ENCODE measurements at regions not wholly inside any gene's neighbourhood (a gene's known extent, or its start where the extent isn't known, plus 50 kb on each side); places are given as distances from the start of the nearest gene placed in this dataset.

- TF ChIP-seq, protein P1, sequence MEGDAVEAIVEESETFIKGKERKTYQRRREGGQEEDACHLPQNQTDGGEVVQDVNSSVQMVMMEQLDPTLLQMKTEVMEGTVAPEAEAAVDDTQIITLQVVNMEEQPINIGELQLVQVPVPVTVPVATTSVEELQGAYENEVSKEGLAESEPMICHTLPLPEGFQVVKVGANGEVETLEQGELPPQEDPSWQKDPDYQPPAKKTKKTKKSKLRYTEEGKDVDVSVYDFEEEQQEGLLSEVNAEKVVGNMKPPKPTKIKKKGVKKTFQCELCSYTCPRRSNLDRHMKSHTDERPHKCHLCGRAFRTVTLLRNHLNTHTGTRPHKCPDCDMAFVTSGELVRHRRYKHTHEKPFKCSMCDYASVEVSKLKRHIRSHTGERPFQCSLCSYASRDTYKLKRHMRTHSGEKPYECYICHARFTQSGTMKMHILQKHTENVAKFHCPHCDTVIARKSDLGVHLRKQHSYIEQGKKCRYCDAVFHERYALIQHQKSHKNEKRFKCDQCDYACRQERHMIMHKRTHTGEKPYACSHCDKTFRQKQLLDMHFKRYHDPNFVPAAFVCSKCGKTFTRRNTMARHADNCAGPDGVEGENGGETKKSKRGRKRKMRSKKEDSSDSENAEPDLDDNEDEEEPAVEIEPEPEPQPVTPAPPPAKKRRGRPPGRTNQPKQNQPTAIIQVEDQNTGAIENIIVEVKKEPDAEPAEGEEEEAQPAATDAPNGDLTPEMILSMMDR (conservative IDR thresholded peaks at IDR 0.05): no peak
- no peak for TF ChIP-seq EZH2 (IDR thresholded peaks at IDR 0.05; ENCODE audit: low read depth)
Observed at GRCh38 chr12:124620606-124621295, 53.3 kb upstream of the NCOR2 start.
